HS-27A (cell line): ENCODE measurements at regions not wholly inside any gene's neighbourhood (a gene's known extent, or its start where the extent isn't known, plus 50 kb on each side); places are given as distances from the start of the nearest gene placed in this dataset.

Experiments
- DNase-seq: peaks from one replicate; pipeline ENCODE4 v3.0.0-alpha.2; 2012; ENCODE audit warnings: low read depth, missing footprints

DNA sequence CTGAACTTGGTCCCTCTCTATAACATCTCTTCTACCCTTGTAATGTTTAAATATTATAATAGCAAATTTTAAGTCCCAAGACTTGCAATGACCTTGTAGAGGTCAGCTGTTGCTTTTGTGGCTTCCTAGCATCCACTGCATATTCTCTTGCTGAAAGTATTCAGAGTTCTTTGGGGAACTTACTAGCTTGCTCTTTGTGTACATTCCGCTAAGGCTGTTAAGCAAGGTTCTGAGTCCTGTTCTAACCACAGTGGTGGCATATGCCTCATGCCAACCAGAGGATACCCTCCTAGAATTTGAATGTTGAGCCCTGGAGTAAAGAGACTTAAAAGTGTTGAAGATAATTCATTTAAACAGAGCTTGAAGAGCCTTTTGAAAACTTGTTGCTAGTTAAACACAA is 570.9 kb downstream of the TLE1 start:
- no peak for DNase-seq

DNA sequence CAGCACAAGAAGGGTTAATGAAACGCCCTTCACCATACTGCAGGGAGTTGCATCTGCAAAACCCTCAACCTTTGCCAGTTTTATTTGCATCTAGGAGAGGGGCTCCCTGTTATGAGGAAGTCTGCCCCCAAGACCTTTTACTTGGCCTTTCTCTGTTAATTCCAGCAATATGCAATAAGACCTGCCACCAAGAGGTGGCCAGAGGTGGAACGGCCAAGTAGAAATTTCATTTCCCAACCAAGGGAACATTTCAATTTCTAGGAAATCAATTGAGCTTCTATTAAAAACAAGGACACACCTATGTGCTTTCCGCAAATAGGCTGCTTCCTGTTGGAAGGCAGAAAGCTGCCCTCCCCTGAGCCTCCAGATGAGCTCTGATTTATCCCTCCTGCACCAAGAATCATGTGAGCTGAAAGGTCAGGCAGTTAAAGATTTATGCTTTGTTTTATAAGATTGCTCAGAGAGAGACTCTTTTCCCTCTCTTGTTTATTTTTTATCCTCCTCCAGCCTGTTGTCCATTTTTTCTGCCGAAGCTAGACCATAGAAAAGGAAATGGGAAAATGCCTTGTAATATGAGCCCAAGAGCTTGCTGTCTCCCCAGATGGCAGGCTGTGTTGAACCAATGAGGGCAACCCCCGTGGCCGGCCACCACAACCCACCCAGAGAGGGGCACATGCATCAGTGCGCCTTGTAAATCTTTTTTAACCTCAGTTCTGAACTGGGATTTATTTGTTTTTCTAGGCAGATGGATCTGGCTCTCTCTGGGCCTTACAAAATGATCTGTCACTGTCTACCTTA is 572.8 kb downstream of the TLE1 start:
- DNase-seq, result no peak

DNA sequence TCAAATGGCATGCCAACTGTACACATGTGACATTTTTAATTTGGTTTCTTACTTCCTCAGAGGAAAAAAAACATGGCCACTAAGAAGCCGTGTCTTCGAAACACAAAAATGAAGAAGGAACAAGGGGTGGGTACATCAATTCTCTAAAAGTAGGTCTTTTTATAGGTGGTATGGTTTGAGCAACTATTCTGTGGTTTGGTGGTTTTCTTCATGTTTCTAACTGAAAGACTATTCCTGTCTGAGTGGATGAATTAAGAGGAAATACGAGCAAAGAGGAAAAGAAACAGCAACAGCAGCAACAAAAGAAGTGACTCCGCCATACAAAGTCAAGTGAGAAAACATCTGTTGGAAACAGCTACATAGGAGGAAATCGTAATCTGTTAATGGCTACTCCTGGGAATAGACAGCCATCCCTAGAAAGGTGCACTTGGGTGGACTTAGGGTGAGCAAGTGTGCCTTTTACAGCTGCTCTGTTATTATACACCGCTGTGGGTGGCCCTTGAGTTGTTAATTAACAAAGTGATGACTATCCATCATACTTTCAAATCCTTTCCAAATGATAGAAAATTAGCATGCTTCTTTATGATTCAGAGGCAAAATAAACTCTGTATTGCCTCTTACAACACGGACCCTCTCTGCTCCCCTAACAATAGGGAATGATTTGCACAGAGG is 575.8 kb downstream of the TLE1 start:
- no peak for DNase-seq

DNA sequence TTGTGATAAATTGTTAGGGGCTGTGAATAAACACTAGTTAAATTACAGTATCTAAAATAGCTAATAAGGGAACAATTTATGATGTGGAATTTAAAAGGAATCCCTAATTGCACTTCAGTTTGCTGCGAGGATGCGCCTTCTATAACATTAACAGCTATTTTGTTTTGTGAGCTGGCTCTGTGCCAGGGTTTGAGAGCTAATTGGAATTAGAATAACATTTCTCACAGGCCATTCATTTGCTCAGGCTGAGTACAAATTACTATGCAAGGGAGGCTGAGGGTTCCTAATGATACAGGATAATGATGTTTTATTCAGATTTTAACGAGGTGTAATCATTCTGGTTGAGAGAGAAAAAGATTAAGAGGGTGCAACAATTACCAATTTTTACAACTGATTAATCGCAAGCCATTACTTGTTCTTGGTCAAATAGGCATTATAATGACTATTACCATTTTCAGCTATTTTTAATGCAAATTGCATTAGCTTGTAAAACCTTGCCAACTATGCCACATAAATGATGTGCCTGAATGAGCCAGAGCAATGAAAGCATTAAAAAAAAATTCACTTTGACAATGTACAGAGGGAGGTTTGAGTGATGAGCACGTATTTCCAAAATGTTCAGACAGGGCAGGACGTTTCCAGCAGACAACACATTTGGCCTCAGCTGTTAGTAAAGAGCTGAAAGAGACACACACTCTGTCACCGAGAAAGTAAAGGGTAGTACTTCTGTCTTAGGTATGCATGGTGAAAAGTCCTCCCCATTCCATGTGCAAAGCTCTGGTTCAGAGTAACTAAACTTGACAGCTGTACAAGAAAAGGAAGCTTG is 576.5 kb downstream of the TLE1 start:
- no peak for DNase-seq

DNA sequence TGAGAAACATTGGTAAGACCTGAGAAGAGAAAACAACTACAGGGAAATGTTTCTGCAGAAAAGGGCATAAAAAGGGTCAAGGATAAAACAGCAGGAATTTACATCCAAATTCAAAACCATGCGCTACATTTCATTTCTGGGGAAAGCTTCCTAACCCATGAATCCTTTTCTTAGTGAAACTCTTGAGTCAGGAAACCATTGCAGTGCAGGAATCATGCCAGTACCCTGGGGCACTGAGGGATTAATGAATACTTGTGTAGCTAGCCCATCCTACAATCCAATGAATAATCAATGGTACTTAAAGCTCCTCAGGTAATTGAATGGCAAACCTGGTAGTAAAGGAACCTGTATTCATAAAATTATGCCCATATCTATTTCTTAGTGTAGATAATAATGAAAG is 580.5 kb downstream of the TLE1 start:
- DNase-seq, result no peak

DNA sequence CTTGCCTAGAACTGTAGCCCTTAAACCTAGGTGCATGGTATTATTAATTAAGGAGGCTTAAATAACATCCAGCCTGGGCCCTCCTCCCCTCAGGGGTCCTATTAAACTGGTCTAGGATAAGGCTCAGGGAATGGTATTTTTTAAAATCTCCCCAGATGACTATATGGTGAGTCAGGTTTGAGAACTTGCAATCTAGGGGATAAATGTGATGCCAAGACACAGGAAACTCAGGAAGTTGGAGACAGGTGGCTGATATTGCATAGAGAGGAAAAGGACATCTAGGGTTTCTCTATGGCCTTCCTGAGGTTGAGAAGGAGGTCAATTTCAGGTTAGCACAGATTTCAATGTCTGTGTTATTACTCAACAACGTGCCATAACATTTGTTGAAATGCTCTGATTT is 581.0 kb downstream of the TLE1 start:
- no peak for DNase-seq

DNA sequence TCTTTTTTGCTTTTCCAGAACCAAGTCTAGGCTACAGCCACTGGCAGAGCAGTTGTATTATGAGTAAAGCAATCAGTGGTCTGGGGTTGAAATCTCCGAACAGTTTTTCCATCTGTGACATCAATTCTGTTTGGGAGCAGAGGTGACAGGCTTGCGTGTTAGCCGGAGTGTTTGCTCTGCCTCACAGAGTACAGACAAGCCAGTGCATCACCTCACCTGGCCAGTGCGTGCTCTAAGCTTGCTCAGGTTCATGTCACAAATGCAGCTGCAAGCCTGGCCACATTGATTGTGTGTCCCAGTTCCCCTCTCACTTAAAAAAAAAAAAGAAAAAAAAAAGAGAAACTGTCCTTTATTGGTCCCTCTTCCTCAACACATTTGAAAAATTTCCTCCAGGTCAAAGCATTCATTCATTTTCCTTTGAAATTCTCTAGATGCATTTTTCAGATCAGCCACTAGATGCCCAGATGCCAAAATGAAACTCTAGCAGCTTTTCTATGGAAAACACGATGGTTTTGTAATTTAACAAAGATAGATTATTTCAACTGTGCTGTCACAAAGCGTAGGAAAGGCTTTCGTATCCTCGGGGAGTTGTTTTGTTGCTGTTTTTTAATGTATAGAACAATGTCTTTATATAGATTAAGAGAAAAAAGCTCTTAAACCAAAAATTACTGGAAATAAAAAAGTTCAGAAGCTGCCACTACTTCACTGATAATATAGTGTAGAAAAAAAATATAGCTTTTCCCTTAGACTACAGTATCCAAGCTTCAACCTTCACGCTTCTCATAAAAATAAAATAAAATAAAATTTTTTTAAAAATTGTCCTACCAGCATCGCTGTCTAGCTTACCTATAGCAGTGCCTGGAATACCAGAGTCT is 585.5 kb downstream of the TLE1 start:
- DNase-seq, result no peak

DNA sequence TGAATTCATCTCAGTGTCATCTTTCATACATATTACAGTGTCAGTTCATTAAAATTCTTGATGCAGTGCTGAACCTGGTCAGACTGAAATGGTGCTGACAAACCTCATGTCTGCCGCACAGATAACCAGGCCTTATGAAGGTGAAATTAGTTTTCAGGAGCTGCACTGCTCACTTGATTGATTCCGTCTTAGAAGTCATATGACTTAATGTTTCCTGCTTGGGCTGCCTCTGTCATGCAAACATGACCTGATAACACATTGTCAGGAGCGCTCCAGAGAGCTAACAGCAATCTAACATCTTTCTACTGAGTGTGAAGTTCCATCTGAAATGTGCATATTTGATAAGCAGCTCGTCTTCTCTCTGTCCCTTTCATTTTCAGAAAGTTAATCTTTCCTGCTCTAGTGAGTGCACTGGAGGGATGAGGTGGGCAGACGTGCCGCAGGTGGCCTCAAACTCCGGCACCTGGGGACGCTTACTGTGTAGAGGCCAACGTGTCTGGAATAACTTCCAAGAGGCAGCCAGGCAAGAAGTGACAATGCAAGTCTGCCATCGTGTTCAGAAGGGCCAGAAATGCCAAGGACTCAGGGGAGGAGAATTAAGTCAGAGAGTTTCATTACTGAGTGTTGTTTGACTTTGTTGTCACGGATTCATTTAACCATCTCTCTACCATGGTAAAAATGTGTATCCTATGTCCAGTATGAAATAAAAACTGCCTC is 592.1 kb downstream of the TLE1 start:
- DNase-seq, result no peak

DNA sequence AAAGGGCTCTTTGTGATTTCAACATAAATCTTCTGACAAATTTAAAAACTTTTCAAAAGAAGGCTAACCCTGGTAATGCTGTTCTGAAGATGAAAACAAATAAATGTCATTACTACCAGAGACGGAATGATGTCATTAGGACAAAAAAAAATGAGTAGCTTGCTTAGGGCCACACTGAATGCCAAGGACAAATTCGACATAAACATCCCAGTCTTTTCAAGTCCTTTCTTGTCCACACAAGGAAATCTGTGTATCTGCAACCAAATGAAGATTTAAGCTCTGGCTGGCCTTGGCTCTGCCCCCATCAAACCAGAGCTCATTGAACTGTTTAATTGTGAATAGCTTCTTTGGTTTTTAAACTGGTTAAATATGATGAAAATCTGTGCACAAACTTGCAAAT is 592.7 kb downstream of the TLE1 start:
- no peak for DNase-seq

DNA sequence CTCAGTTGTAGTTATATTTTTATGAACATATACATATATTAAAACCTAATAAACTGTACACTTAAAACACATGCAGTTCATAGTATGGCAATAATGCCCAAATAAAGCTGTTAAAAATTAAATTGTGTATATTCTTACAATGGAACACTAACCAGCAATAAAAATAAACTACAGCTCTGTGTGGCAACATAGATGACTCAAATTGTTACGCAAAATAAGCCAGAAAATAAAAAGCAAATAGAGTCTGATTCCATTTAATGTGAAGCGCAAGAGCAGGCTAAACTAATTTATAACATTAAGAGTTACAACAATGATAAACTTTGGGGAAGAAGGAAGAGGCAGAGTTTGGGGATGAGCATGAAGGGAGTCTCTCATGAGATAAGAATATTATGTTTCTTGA is 597.3 kb downstream of the TLE1 start:
- DNase-seq, result no peak

DNA sequence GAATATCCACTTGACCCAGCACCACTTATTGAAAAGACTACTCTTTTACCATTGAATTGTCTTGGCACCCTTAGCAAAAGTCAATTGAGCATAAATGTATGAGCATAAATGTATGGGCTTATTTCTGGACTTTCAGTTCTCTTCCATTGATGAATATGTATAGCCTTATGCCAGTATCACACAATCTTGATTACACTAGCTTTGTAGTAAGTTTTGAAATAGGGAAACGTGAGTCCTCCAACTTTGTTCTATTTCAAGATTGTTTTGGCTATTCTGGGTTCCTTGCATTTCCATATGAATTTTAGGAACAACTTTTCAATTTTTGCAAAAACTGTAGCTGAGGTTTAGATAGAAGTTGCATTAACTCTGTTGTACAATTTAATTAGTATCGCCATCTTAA is 601.0 kb downstream of the TLE1 start:
- DNase-seq, result no peak

DNA sequence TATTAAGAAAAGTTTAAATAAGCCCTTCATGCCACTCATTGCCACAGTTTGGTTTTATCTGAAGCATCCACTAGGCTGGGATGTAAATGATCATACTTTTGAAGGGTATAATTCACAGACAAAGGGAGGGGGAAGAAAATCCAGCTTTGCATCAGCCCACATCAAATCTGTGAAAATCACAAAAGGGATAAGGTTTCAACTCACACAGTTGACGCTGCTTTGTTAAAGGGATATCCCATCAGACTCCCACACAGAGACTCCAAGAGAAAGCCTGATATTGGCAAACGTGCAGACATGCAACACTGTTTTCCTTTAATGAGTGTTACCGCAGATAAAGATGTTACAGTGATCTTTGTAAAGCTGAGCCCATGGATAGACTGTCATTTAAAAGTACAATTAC is 602.9 kb downstream of the TLE1 start:
- no peak for DNase-seq

DNA sequence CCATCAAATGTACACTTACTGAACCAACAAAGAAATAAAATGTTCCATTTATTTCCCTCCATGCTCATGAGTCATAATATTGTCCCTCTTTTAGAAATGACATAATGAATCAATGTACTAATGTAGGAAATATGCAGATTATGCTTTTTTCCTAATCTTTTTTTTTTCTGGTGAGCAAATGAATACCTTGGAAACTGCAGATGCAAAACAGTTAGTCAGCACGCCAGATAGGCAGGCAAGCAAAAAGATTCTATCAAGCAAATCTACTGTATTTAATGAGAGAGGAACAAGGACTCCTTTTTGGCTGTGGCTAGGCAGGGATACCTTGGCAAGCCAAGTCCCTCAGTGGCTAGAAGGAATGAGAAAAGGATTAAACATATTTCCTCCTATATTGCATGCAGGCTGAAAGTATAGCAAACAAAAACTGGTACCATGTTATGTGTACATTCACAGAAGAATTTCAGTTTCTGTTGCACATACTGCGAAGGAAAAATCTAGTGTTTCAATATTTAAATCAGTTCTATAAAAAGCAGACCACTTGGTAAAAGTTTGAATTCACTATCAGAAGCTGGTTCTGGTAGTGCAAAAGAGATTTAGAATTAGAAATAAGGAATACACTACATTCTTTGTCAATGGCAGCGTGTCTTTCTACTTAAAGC is 605.4 kb downstream of the TLE1 start:
- no peak for DNase-seq

DNA sequence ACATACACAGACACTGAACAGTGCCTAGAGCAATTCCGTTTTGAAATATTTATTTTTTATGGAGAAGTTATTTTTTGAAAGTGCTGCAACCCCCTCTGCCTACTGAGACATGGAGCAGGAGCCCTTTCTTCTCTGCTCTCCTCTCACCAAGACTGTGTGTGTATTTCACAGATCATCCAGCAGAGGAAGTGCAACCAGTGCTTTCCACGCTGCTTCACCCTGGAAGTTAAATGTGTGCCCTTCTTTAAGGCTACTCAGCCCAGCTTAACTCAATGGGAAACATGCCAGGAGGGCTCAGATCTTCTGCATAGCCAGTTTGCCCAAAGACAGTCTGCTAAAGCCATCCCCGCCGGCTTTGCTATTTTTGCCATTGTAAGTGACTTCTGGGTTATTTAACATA is 606.3 kb downstream of the TLE1 start:
- DNase-seq, result no peak

DNA sequence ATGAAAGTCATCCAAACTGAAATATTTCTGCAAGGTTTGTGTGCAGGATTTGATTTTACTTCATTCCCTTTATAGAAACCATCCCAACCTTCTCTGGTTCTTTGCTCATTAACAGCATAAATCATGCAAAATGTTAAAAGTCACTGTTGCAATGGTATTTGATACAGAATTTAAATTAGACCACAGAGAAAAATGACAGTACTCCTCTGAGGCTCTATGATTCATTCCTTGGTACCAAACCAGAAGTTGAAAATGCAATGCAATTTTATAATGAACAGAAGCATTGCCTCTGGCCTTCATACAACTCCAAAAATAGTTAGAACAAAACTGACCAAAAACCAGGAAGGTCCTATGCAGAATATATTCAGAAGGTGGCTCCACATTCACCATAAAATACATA is 607.1 kb downstream of the TLE1 start:
- DNase-seq, result no peak

DNA sequence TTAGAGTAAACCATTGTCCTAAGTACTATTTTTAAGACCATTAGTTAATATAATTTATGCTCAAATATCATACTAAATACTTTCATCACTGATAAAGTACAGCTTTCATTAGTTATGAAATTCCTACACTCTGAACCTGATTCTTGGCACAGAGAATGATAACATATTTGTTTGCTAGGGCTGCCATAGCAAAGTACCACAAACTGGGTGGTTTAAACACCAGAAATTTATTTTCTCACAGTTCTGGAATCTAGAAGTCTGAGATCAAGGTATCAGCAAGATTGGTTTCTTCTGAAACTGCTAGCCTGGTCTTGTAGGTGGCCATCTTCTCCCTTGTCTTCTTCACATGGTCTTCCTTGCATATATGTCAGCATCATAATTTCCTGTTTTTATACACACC is 608.4 kb downstream of the TLE1 start:
- no peak for DNase-seq

DNA sequence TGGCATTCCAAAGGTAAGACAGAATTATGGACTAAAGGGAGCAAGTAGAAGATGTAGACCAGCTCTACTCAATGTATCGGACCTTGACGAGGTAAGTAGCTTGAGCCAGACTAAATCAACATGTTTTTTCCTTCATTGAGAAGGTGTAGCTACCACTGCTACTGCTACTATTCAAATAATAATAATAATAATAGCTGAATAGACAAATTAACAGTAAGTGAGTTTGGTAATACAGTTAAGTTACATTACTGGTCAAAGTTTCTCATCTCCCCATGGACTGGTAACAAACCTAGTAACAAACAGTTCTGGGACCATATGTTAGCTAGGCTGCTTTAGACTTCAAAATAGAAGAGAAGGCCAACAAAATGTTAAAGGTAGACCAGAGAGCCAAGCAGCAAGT is 609.2 kb downstream of the TLE1 start:
- no peak for DNase-seq

DNA sequence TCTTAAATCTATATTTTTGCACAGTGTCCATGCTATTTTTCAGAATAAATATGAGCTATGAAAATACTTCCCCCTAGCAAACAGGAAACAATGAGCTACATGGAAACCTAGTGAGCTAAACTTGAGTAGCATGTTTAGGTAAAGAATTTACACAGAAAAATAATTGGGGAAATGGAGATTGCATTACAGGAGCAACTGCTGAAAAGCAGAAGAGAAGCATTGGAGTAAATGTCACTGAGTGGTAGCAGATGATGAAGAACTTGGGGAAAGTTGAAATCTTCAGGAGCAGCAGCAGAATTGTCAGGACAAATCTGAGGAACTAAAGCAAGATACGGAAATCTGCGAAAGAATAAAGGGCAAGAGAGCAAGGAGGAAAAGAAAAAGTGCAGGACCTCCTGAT is 610.3 kb downstream of the TLE1 start:
- DNase-seq, result no peak

DNA sequence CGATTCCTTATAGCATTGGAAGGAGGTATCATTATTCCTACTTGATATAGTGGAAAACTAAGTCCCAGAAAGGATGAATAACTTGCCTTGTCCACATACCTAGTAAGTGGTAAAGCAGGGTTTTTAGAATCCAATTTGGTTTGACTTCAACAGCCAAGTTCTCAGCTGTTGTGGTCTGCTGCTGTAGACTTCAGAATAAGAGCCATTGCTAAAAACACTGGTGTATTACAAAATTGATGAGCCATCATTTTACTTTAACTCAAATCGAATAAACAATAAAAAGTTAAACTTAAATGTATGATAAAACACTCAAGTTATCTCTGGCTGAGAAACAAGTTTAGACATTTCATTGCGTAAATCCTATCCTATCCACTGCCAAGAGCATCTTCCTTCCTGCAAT is 610.8 kb downstream of the TLE1 start:
- no peak for DNase-seq

DNA sequence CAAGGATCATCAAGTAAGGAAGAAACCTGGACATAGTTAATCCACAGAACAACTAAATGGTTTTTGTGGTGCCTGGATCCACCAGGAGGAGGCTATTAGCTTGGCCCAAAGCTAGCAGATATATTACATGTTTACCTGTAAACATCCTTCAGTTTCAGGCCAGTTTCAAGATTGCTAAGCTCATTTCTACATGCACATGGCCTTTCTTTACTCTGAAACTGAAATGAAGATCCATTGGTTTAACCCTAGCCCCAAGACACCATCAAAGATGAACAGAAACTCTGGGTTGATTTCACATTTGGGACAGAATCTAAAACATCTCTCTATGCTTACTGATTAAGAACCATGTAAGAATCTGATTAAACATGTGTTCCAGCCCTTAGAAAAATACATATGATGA is 611.8 kb downstream of the TLE1 start:
- DNase-seq, result no peak

DNA sequence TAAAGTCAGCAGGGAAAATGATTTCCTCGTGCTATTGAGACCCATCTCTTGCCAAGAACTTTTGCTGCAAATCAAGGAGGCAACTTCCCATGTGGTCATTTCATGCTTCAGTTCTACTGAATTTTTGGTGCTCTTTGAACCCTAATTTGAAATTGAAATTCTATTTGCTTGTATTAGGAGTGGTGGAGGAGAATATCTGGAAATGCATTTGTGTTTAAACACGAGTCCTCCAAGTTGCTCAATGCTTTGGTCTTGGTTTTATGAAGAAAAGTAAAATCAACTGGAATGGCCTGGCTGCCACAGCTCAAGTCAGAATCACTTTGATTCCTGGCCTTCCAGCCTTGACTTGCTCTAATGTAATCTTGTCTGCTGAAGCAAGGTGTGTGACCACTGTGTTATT is 613.2 kb downstream of the TLE1 start:
- no peak for DNase-seq
